Retinal pigment epithelial cell (primary cell): ENCODE measurements at regions not wholly inside any gene's neighbourhood (a gene's known extent, or its start where the extent isn't known, plus 50 kb on each side); places are given as distances from the start of the nearest gene placed in this dataset.

Source experiments
- DNase-seq: peaks from one replicate; pipeline ENCODE4 v3.0.0-alpha.2; 2010; ENCODE audit warnings: low read depth
- H3K4me3 ChIP-seq: 2 replicates; pipeline ENCODE4 v1.5.1; 2011; ENCODE audit warnings: mild to moderate bottlenecking, low read length, control low read depth, moderate library complexity
- TF ChIP-seq, protein P1 (sequence below): conservative IDR thresholded peaks from 2 replicates; pipeline ENCODE4 v1.5.1; 2011; ENCODE audit warnings: low read depth, low read length, control low read depth, inconsistent platforms

GRCh38 chr1:115432061-115432460 is 94.0 kb upstream of the NGF start:
- no peak overlapping the region for H3K4me3 ChIP-seq
- TF ChIP-seq, protein P1, sequence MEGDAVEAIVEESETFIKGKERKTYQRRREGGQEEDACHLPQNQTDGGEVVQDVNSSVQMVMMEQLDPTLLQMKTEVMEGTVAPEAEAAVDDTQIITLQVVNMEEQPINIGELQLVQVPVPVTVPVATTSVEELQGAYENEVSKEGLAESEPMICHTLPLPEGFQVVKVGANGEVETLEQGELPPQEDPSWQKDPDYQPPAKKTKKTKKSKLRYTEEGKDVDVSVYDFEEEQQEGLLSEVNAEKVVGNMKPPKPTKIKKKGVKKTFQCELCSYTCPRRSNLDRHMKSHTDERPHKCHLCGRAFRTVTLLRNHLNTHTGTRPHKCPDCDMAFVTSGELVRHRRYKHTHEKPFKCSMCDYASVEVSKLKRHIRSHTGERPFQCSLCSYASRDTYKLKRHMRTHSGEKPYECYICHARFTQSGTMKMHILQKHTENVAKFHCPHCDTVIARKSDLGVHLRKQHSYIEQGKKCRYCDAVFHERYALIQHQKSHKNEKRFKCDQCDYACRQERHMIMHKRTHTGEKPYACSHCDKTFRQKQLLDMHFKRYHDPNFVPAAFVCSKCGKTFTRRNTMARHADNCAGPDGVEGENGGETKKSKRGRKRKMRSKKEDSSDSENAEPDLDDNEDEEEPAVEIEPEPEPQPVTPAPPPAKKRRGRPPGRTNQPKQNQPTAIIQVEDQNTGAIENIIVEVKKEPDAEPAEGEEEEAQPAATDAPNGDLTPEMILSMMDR: no peak
- DNase-seq: no peak

DNA sequence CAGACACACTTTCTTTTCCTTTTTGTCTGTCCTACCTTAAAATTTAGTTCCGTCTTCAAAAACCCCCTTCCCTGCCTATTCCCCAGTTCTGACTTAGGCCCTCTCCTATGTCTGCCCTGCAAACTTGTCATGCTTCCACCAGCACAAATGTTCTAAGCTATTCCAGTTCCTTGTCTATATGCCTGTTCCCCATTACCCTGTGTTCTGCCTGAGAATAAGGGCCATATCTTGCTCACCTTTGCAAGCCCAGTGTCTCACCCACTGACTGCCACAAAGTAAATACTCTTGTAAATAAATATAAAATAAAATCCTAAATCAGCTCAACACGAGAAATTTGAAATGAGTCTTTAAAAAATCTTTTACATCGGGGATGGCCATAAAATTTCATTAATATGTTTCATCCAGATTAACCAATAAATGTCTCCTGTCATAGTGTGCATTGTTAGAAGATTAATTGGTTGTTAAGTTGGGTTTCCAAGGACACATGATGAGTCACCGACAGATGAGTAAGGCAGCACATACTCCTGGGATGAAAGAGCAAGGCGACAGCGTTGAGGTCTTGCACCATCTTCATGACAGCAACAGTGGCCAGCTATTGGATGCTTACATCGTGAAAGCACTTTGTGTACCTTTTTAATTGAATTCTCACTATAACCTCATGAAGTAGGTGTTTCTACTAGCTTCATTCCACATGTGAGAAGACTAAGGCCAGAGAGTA is 92.6 kb upstream of the NGF start:
- DNase-seq: peak; percentile 67
- TF ChIP-seq, protein P1: no peak

DNA sequence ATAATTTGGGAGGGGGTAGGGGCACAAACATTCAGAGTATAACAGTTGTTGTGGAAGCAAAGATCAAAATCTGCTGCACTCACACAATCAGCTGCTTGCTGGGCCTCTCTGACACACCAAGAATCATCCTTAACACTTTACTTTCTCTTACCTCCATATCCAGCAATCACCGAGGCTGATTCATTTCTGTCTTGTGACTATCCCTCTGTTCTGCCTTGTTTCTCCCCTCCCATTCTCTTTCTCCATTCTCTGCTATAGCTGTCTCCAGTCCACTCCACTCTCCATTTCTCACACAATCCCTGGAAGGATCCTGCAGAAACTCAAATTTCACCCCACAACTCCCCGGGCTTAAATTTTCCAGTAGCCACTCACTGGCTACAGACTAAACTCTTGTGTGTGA is 91.8 kb upstream of the NGF start:
- DNase-seq: no peak
- TF ChIP-seq, protein P1: no peak
- H3K4me3 ChIP-seq: no peak overlapping the region

More for the DNA sequence above, 92.6 kb upstream of the NGF start:
- H3K4me3 ChIP-seq: no peak overlapping the region

DNA sequence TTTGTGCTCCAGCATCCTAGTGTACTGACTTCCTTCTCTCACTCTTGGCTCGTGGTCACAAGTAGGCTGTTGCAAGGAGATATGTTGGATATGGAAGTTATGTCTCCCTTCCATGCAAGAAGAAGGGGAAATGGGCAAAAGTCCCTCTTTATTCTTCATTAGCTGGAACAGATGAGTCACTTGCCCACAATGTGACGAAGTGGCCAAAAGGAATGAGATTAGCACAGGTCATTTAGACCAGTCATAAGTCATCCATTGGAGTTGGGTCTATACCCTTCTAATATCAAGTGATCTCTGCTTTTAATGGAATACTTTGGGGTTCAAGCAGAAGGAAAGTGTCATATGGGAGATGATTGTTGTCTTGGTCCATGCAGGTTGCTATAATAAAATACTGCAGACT is 91.2 kb upstream of the NGF start:
- TF ChIP-seq, protein P1: no peak
- no peak overlapping the region for H3K4me3 ChIP-seq
- DNase-seq: no peak

DNA sequence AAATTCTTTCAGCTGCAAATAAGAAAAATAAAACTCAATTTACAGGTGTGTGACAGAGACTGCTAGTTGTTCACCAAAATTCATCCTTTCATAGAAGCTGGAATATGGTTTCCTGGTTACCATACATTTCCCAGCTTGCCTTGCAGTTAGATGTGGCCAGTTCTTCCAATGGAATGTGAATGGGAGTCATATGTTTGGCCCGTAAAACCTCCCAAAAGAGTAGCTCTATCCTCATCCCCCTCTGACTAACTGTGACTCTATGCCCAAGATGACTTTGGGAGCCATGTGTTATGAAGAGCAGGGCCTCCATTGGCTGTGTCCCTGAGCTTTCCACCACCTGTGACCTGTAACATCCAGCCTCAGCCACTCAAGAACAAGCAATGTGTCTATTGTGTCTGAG is 90.6 kb upstream of the NGF start:
- H3K4me3 ChIP-seq: no peak overlapping the region
- DNase-seq: no peak

GRCh38 chr1:115428256-115428655 is 90.2 kb upstream of the NGF start:
- TF ChIP-seq, protein P1: no peak
- DNase-seq: no peak
- H3K4me3 ChIP-seq: no peak overlapping the region

More for the DNA sequence above, 90.6 kb upstream of the NGF start:
- TF ChIP-seq, protein P1: no peak

- TF ChIP-seq, protein P1: no peak
- DNase-seq: no peak
Measured at GRCh38 chr1:115426956-115427355, 88.9 kb upstream of the NGF start.

More at GRCh38 chr1:115426956-115427355, 88.9 kb upstream of the NGF start:
- no peak overlapping the region for H3K4me3 ChIP-seq
